Mesothelial cell of epicardium (in vitro differentiated cells): ENCODE measurements at regions not wholly inside any gene's neighbourhood (a gene's known extent, or its start where the extent isn't known, plus 50 kb on each side); places are given as distances from the start of the nearest gene placed in this dataset.

Experiments used
- DNase-seq, 2 experiments: peaks; one replicate each; pipeline ENCODE4 v3.0.0; 2021; ENCODE audit warnings: low spot score in 2 of 2; ENCODE audit not compliant: unreplicated experiment in 2 of 2
- H3K27ac Mint-ChIP-seq: 2 replicates; pipeline ENCODE4 v1.8.0; 2021; ENCODE audit warnings: mixed read lengths
- H3K27me3 Mint-ChIP-seq: 2 replicates; pipeline ENCODE4 v1.8.0; 2021; ENCODE audit warnings: low read depth, mixed read lengths
- H3K36me3 Mint-ChIP-seq: 2 replicates; pipeline ENCODE4 v1.8.0; 2021; ENCODE audit warnings: mixed read lengths
- H3K4me1 Mint-ChIP-seq: 2 replicates; pipeline ENCODE4 v1.8.0; 2021; ENCODE audit warnings: mixed read lengths
- H3K4me3 Mint-ChIP-seq: 2 replicates; pipeline ENCODE4 v1.8.0; 2021; ENCODE audit warnings: mild to moderate bottlenecking, moderate library complexity, mixed read lengths
- H3K9me3 Mint-ChIP-seq: 2 replicates; pipeline ENCODE4 v1.8.0; 2021; ENCODE audit warnings: mixed read lengths
- TF ChIP-seq, protein P1 (sequence below): fragments of 200-600 bp; sonication (generic); IDR thresholded peaks from one replicate; pipeline ENCODE4 v1.5.0; 2021; ENCODE audit warnings: antibody characterized with exemption; ENCODE audit not compliant: unreplicated experiment

GRCh38 chr13:84831666-84832657 is 949.7 kb upstream of the SLITRK1 start:
- no peaks in the 10 kb centered on the region for H3K9me3 Mint-ChIP-seq
- H3K36me3 Mint-ChIP-seq, result no peaks in the 10 kb centered on the region
- H3K4me3 Mint-ChIP-seq, result no peak overlapping the region
- peaks cover under 1% of the 10 kb centered on the region for H3K4me1 Mint-ChIP-seq
- DNase-seq, result no peak
- no peak overlapping the region for H3K27ac Mint-ChIP-seq
- H3K27me3 Mint-ChIP-seq, result no peaks in the 10 kb centered on the region
- TF ChIP-seq, protein P1, sequence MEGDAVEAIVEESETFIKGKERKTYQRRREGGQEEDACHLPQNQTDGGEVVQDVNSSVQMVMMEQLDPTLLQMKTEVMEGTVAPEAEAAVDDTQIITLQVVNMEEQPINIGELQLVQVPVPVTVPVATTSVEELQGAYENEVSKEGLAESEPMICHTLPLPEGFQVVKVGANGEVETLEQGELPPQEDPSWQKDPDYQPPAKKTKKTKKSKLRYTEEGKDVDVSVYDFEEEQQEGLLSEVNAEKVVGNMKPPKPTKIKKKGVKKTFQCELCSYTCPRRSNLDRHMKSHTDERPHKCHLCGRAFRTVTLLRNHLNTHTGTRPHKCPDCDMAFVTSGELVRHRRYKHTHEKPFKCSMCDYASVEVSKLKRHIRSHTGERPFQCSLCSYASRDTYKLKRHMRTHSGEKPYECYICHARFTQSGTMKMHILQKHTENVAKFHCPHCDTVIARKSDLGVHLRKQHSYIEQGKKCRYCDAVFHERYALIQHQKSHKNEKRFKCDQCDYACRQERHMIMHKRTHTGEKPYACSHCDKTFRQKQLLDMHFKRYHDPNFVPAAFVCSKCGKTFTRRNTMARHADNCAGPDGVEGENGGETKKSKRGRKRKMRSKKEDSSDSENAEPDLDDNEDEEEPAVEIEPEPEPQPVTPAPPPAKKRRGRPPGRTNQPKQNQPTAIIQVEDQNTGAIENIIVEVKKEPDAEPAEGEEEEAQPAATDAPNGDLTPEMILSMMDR, result no peak

DNA sequence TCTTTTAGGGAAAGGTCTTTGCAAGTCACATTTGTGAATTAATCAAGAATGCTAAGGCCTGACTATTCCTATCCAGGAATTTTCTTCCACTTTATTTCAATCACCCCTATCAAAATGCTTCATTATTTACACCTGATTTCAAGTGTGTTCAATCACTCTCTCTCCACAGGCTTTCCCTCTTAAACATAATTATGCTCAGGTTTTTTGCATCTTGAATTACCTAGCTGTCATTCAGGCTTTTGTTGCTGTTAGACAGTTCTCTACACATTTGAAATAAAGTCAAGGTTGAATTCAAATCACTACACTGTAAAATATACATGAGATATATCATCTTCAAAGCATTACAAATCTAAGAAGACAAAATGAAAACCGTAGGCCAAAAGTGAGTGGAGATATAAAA is 941.3 kb upstream of the SLITRK1 start:
- Mint-ChIP-seq H3K27me3 (no peaks in the 10 kb centered on the region), H3K36me3 (no peaks in the 10 kb centered on the region), H3K4me3 (no peak overlapping the region), H3K27ac (no peak overlapping the region), H3K4me1 (peaks cover 30% of the 10 kb centered on the region), H3K9me3 (peaks cover 12% of the 10 kb centered on the region)
- DNase-seq, result no peak
- TF ChIP-seq, protein P1, result no peak

GRCh38 chr13:84821261-84821660 is 939.0 kb upstream of the SLITRK1 start:
- H3K9me3 Mint-ChIP-seq, result peaks cover 12% of the 10 kb centered on the region
- TF ChIP-seq, protein P1, result no peak
- H3K27ac Mint-ChIP-seq, result peak overlapping the region; percentile 3
- DNase-seq, result no peak
- H3K4me1 Mint-ChIP-seq, result peaks cover 32% of the 10 kb centered on the region
- H3K4me3 Mint-ChIP-seq, result no peak overlapping the region
- H3K36me3 Mint-ChIP-seq, result no peaks in the 10 kb centered on the region
- H3K27me3 Mint-ChIP-seq, result no peaks in the 10 kb centered on the region

GRCh38 chr13:84816567-84817105 is 934.4 kb upstream of the SLITRK1 start:
- no peaks in the 10 kb centered on the region for H3K36me3 Mint-ChIP-seq
- TF ChIP-seq, protein P1, result no peak
- peaks cover 6% of the 10 kb centered on the region for H3K9me3 Mint-ChIP-seq
- H3K4me3 Mint-ChIP-seq, result no peak overlapping the region
- no peak for DNase-seq
- H3K27ac Mint-ChIP-seq, result no peak overlapping the region
- H3K27me3 Mint-ChIP-seq, result no peaks in the 10 kb centered on the region
- H3K4me1 Mint-ChIP-seq, result peaks cover 22% of the 10 kb centered on the region

DNA sequence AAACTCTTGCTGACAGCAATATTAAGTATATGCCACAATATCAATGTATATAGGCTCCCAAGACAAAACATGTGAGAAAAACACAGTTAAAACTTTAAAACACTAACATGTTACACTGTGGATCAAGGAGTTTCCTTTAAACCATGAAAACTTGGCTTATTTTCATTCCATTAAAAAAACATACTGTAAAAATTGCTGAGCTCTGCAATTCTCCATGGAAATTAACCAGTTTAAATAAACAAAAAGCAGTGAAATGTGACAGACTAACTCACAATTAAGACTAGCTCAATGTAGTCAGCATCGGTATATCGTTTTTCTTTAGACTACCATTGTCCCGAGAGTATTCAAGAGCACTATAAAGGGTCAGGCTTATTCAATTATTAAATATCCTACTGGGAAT is 930.5 kb upstream of the SLITRK1 start:
- no peak for DNase-seq
- Mint-ChIP-seq H3K4me3 (no peak overlapping the region), H3K4me1 (peaks cover 31% of the 10 kb centered on the region), H3K9me3 (no peaks in the 10 kb centered on the region), H3K27me3 (no peaks in the 10 kb centered on the region), H3K27ac (no peak overlapping the region), H3K36me3 (no peaks in the 10 kb centered on the region)
- TF ChIP-seq, protein P1, result no peak
